Astrocyte (in vitro differentiated cells and primary cell): ENCODE measurements at regions not wholly inside any gene's neighbourhood (a gene's known extent, or its start where the extent isn't known, plus 50 kb on each side); places are given as distances from the start of the nearest gene placed in this dataset.

ENCODE experiments used
- DNase-seq: peaks from one replicate; pipeline ENCODE4 v3.0.0-alpha.2; 2010; ENCODE audit warnings: low read depth
- FAIRE-seq: peaks from 2 replicates; lab custom pipeline; 2011; peaks lifted over from hg19 to GRCh38; lab: Jason Lieb, UNC
- H2AFZ ChIP-seq: 2 replicates; pipeline ENCODE4 v1.6.0; 2012; ENCODE audit warnings: low read depth, low read length, inconsistent platforms
- H3K27ac ChIP-seq: 2 replicates; pipeline ENCODE4 v1.5.1; 2011; ENCODE audit warnings: low read depth, low read length, inconsistent platforms
- H3K27me3 ChIP-seq: 2 replicates; pipeline ENCODE4 v1.6.0; 2011; ENCODE audit warnings: low read length, inconsistent platforms; ENCODE audit not compliant: insufficient read depth
- H3K36me3 ChIP-seq: 2 replicates; pipeline ENCODE4 v1.5.1; 2011; ENCODE audit warnings: low read length, inconsistent platforms; ENCODE audit not compliant: insufficient read depth
- H3K4me1 ChIP-seq: 2 replicates; pipeline ENCODE4 v1.5.1; 2011; ENCODE audit warnings: low read length, inconsistent platforms; ENCODE audit not compliant: insufficient read depth
- H3K4me2 ChIP-seq: 2 replicates; pipeline ENCODE4 v1.6.0; 2012; ENCODE audit warnings: low read length, inconsistent platforms
- H3K4me3 ChIP-seq: 2 replicates; pipeline ENCODE4 v1.5.1; 2011; ENCODE audit warnings: low read depth, mild to moderate bottlenecking, low read length, inconsistent platforms; ENCODE audit not compliant: insufficient read depth
- H3K79me2 ChIP-seq: 2 replicates; pipeline ENCODE4 v1.6.0; 2012; ENCODE audit warnings: mild to moderate bottlenecking, low read length, inconsistent platforms; ENCODE audit not compliant: insufficient read depth
- H3K9ac ChIP-seq: 2 replicates; pipeline ENCODE4 v1.6.0; 2012; ENCODE audit warnings: mild to moderate bottlenecking, low read length, inconsistent platforms
- H3K9me3 ChIP-seq: 2 replicates; pipeline ENCODE4 v1.5.1; 2012; ENCODE audit warnings: low read depth, mild to moderate bottlenecking, low read length, inconsistent platforms; ENCODE audit not compliant: insufficient read depth
- H4K20me1 ChIP-seq: 2 replicates; pipeline ENCODE4 v1.6.0; 2012; ENCODE audit warnings: low read length, inconsistent platforms; ENCODE audit not compliant: insufficient read depth
- H3K27ac Mint-ChIP-seq: one replicate; pipeline ENCODE4 v1.8.0; 2021; ENCODE audit warnings: mild to moderate bottlenecking, mixed read lengths; ENCODE audit not compliant: unreplicated experiment
- H3K27me3 Mint-ChIP-seq: one replicate; pipeline ENCODE4 v1.8.0; 2021; ENCODE audit warnings: low read depth, mixed read lengths; ENCODE audit not compliant: unreplicated experiment
- H3K36me3 Mint-ChIP-seq: one replicate; pipeline ENCODE4 v1.8.0; 2021; ENCODE audit warnings: low read depth, mixed read lengths; ENCODE audit not compliant: unreplicated experiment
- H3K4me1 Mint-ChIP-seq: one replicate; pipeline ENCODE4 v1.8.0; 2021; ENCODE audit warnings: low read depth, mixed read lengths; ENCODE audit not compliant: unreplicated experiment
- H3K4me3 Mint-ChIP-seq: one replicate; pipeline ENCODE4 v1.8.0; 2021; ENCODE audit warnings: mild to moderate bottlenecking, moderate library complexity, mixed read lengths; ENCODE audit not compliant: unreplicated experiment
- H3K9me3 Mint-ChIP-seq: one replicate; pipeline ENCODE4 v1.8.0; 2021; ENCODE audit warnings: mild to moderate bottlenecking, mixed read lengths; ENCODE audit not compliant: unreplicated experiment
- EZH2 ChIP-seq: IDR thresholded peaks from 2 replicates; pipeline ENCODE4 v1.6.1; 2012; ENCODE audit warnings: mild to moderate bottlenecking, low read length, inconsistent platforms; ENCODE audit not compliant: insufficient read depth
- TF ChIP-seq, protein P1 (sequence below): IDR thresholded peaks from 2 replicates; pipeline ENCODE4 v1.5.1; 2011; ENCODE audit warnings: low read depth, mild to moderate bottlenecking, inconsistent platforms, low read length, moderate library complexity; ENCODE audit not compliant: insufficient read depth

DNA sequence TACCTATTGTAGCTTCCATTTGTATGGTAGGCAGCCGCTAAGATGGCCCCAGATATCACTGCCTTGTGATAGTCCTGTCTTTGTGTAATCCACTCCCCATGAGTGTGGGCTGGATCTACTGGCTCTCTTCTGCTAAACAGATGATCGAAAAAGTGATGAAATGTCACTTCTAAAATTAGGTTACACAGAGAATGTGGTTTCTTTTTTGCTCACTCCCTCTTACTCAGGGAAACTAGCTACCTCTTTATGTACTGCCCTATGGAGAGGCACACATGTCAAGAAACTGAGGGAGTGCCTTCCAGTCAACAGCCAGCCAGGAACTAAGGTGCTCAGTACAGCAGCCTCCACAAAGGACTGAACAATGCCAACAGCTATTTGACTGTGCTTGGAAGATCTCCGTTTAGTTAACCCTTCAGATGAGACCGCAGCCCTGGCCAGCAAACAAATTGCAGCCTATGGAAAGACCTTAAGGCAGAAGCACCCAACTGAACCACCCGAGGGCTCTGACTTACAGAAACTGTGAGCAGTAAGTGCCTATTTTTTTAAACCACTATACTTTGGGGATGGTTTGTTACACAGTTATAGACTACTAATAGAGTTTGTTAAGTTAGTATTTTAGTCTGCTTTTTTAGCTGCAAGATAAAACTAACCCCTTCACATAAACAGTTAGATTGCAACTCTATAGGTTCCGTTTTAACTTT is 113.2 kb upstream of the MAF start:
- Histone ChIP-seq H3K4me3 (no peak overlapping the region), H3K79me2 (no peaks in the 10 kb centered on the region), H4K20me1 (no peaks in the 10 kb centered on the region), H3K4me1 (no peaks in the 10 kb centered on the region), H3K9me3 (no peaks in the 10 kb centered on the region), H3K4me2 (no peak overlapping the region), H3K36me3 (no peaks in the 10 kb centered on the region), H3K9ac (no peak overlapping the region), H2AFZ (no peak overlapping the region), H3K27ac (no peak overlapping the region), H3K27me3 (peaks cover 2% of the 10 kb centered on the region)
- FAIRE-seq (no peak), DNase-seq (no peak)
- Mint-ChIP-seq H3K4me1 (peaks cover 10% of the 10 kb centered on the region), H3K4me3 (no peak overlapping the region), H3K27me3 (no peaks in the 10 kb centered on the region), H3K27ac (no peak overlapping the region), H3K36me3 (no peaks in the 10 kb centered on the region), H3K9me3 (peaks cover 3% of the 10 kb centered on the region)
- TF ChIP-seq, protein P1, sequence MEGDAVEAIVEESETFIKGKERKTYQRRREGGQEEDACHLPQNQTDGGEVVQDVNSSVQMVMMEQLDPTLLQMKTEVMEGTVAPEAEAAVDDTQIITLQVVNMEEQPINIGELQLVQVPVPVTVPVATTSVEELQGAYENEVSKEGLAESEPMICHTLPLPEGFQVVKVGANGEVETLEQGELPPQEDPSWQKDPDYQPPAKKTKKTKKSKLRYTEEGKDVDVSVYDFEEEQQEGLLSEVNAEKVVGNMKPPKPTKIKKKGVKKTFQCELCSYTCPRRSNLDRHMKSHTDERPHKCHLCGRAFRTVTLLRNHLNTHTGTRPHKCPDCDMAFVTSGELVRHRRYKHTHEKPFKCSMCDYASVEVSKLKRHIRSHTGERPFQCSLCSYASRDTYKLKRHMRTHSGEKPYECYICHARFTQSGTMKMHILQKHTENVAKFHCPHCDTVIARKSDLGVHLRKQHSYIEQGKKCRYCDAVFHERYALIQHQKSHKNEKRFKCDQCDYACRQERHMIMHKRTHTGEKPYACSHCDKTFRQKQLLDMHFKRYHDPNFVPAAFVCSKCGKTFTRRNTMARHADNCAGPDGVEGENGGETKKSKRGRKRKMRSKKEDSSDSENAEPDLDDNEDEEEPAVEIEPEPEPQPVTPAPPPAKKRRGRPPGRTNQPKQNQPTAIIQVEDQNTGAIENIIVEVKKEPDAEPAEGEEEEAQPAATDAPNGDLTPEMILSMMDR = no peak
- TF ChIP-seq EZH2 = no peak

DNA sequence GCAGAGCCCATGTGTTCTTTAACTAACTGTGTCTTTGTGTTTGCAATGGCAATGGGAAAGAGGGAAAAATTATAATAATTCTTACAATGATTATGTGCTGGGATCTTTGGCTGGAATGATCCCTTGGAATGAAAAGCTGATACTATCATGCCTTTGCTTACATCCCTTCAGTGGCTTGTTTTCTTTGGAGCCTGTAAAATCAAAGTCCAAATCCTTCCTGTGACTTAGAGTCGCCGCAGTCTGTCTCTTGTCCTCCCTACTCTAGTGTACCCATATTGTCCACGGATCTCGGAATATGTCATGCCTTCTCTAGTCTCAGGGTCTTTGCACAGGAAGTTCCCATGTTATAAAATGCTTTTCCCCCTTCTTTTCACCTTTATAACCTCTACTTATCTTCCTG is 111.7 kb upstream of the MAF start:
- H3K9me3 Mint-ChIP-seq = peaks cover 3% of the 10 kb centered on the region
- H3K27ac Mint-ChIP-seq = no peak overlapping the region
- H3K36me3 ChIP-seq = no peaks in the 10 kb centered on the region
- H3K36me3 Mint-ChIP-seq = no peaks in the 10 kb centered on the region
- H3K4me1 Mint-ChIP-seq = peaks cover 9% of the 10 kb centered on the region
- no peaks in the 10 kb centered on the region for H4K20me1 ChIP-seq
- no peak overlapping the region for H3K4me3 ChIP-seq
- no peak overlapping the region for H2AFZ ChIP-seq
- no peaks in the 10 kb centered on the region for H3K4me1 ChIP-seq
- FAIRE-seq (no peak), DNase-seq (no peak)
- no peak overlapping the region for H3K4me3 Mint-ChIP-seq
- H3K4me2 ChIP-seq = no peak overlapping the region
- H3K9me3 ChIP-seq = no peaks in the 10 kb centered on the region
- no peak for TF ChIP-seq EZH2
- TF ChIP-seq, protein P1 = no peak
- H3K27me3 ChIP-seq = peaks cover 2% of the 10 kb centered on the region
- no peaks in the 10 kb centered on the region for H3K79me2 ChIP-seq
- no peak overlapping the region for H3K9ac ChIP-seq
- no peaks in the 10 kb centered on the region for H3K27me3 Mint-ChIP-seq
- no peak overlapping the region for H3K27ac ChIP-seq

DNA sequence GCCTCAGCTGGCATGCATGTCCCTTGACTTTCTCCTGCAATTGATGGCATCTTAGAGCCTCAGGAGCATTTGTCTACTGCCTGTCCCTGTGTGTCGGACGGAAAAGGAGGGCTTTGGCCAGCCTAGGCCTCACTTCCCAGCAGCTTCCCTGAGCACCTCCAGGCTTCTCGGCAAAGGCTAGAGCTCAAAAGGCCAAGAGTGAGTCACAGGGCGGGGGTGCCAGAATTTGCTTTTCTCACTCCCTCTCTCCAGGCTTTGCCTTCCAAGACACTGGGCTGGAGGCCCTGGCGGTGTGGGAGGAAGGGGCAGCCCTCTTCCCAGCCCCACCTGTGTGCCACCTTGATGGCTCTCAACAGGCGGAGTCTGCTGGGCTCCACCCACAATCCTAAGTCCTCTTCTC is 107.3 kb upstream of the MAF start:
- H3K4me1 Mint-ChIP-seq = no peaks in the 10 kb centered on the region
- FAIRE-seq (no peak), DNase-seq (no peak)
- Histone ChIP-seq H3K27me3 (peaks cover 1% of the 10 kb centered on the region), H3K4me3 (no peak overlapping the region), H3K9me3 (no peaks in the 10 kb centered on the region), H3K9ac (no peak overlapping the region), H3K4me1 (no peaks in the 10 kb centered on the region), H3K27ac (no peak overlapping the region), H4K20me1 (no peaks in the 10 kb centered on the region), H2AFZ (no peak overlapping the region), H3K79me2 (no peaks in the 10 kb centered on the region), H3K4me2 (no peak overlapping the region), H3K36me3 (no peaks in the 10 kb centered on the region)
- no peak overlapping the region for H3K4me3 Mint-ChIP-seq
- no peaks in the 10 kb centered on the region for H3K9me3 Mint-ChIP-seq
- TF ChIP-seq, protein P1 = no peak
- TF ChIP-seq EZH2 = no peak
- H3K36me3 Mint-ChIP-seq = no peaks in the 10 kb centered on the region
- H3K27ac Mint-ChIP-seq = no peak overlapping the region
- no peaks in the 10 kb centered on the region for H3K27me3 Mint-ChIP-seq
